GM12891 (cell line): ENCODE measurements at regions not wholly inside any gene's neighbourhood (a gene's known extent, or its start where the extent isn't known, plus 50 kb on each side); places are given as distances from the start of the nearest gene placed in this dataset.

Source experiments
- PAX5 ChIP-seq: IDR thresholded peaks from 2 replicates; pipeline ENCODE4 v1.6.1; 2011; ENCODE audit warnings: low read length, moderate library complexity, mild to moderate bottlenecking; ENCODE audit not compliant: insufficient read depth, severe bottlenecking
- POLR2AphosphoS5 ChIP-seq: IDR thresholded peaks from 2 replicates; pipeline ENCODE4 v1.6.1; 2011; ENCODE audit warnings: low read depth, low read length, control low read depth
- SPI1 ChIP-seq: IDR thresholded peaks from 2 replicates; pipeline ENCODE4 v1.6.1; 2011; ENCODE audit warnings: low read depth, low read length, control low read depth
- TAF1 ChIP-seq: IDR thresholded peaks from 2 replicates; pipeline ENCODE4 v1.6.1; 2011; ENCODE audit warnings: low read depth, low read length, control low read depth

DNA sequence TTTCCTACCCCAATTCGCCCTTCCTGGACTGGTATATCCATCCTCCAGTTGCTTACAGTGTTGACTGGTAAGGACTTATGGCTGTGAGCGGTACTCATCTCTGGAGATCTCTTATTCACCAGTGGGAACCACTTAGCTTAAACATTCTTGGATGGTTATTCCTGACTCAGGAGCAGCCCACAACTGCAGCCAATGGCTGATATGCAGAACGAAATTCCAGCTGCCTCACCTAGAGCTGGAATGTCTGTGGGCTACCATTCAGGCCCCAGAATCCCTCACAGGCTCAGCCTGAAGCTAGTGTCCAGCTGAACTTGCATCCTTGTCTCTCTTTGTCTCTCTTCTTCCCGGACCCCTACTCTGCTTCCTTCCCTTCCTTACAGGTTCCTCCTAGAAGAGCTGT lies 138.9 kb upstream of the SMIM31 start:
- TF ChIP-seq POLR2AphosphoS5 (no peak), SPI1 (no peak), PAX5 (no peak), TAF1 (no peak)
